GM23338 (cell line): ENCODE measurements at regions not wholly inside any gene's neighbourhood (a gene's known extent, or its start where the extent isn't known, plus 50 kb on each side); places are given as distances from the start of the nearest gene placed in this dataset.

ENCODE experiments used
- ATAC-seq: fragments of 200-7000 bp; cut with Tn5 transposase; 3 replicates; pipeline ENCODE4 v1.9.1; 2020
- DNase-seq: peaks from one replicate; pipeline ENCODE4 v3.0.0-alpha.2; 2015; ENCODE audit warnings: low spot score
- H2AFZ ChIP-seq: fragments of 200-600 bp; sonication (generic); 2 replicates; pipeline ENCODE4 v1.8.0; 2016; ENCODE audit warnings: antibody characterized with exemption, mild to moderate bottlenecking, moderate library complexity
- H3F3A ChIP-seq: fragments of 200-600 bp; sonication (generic); replicated peaks from 2 replicates; pipeline ENCODE4 v1.8.0; 2017; ENCODE audit warnings: antibody characterized with exemption, mixed run types, low read depth
- H3K27ac ChIP-seq: fragments of 200-600 bp; sonication (generic); 2 replicates; pipeline ENCODE4 v1.6.1; 2016; ENCODE audit warnings: low read depth
- H3K27me3 ChIP-seq: fragments of 200-600 bp; sonication (generic); 2 replicates; pipeline ENCODE4 v1.8.0; 2016; ENCODE audit warnings: mild to moderate bottlenecking, mixed run types, moderate library complexity; ENCODE audit not compliant: insufficient read depth
- H3K36me3 ChIP-seq: fragments of 200-600 bp; sonication (generic); 2 replicates; pipeline ENCODE4 v1.8.0; 2016; ENCODE audit warnings: mild to moderate bottlenecking; ENCODE audit not compliant: insufficient read depth
- H3K4me1 ChIP-seq: fragments of 200-600 bp; sonication (generic); 2 replicates; pipeline ENCODE4 v1.8.0; 2016; ENCODE audit warnings: mild to moderate bottlenecking, moderate library complexity; ENCODE audit not compliant: insufficient read depth
- H3K4me2 ChIP-seq: fragments of 200-600 bp; sonication (generic); 2 replicates; pipeline ENCODE4 v1.7.1; 2017; ENCODE audit warnings: mixed run types
- H3K4me3 ChIP-seq: fragments of 200-600 bp; sonication (generic); 2 replicates; pipeline ENCODE4 v1.6.1; 2016; ENCODE audit warnings: mixed run types
- H3K79me2 ChIP-seq: fragments of 200-600 bp; sonication (generic); replicated peaks from 2 replicates; pipeline ENCODE4 v1.8.0; 2017; ENCODE audit warnings: mild to moderate bottlenecking; ENCODE audit not compliant: insufficient read depth
- H3K9me2 ChIP-seq: fragments of 200-600 bp; sonication (generic); 2 replicates; pipeline ENCODE4 v1.8.0; 2017; ENCODE audit not compliant: insufficient read depth
- H4K20me1 ChIP-seq: fragments of 200-600 bp; sonication (generic); replicated peaks from 2 replicates; pipeline ENCODE4 v1.8.0; 2017; ENCODE audit warnings: mild to moderate bottlenecking; ENCODE audit not compliant: insufficient read depth
- H3K27ac Mint-ChIP-seq: 2 replicates; pipeline ENCODE4 v1.8.0; 2020; ENCODE audit warnings: inconsistent platforms, mild to moderate bottlenecking, moderate library complexity, mixed read lengths
- H3K27me3 Mint-ChIP-seq: 3 replicates; pipeline ENCODE4 v1.8.0; 2022; ENCODE audit warnings: low read depth, mild to moderate bottlenecking, moderate library complexity, mixed read lengths, inconsistent platforms; ENCODE audit not compliant: insufficient read depth, poor library complexity
- H3K36me3 Mint-ChIP-seq: 3 replicates; pipeline ENCODE4 v1.8.0; 2021; ENCODE audit warnings: low read depth, mild to moderate bottlenecking, inconsistent platforms, moderate library complexity, mixed read lengths
- H3K4me1 Mint-ChIP-seq: 3 replicates; pipeline ENCODE4 v1.8.0; 2020; ENCODE audit warnings: mild to moderate bottlenecking, inconsistent platforms, mixed read lengths
- H3K4me3 Mint-ChIP-seq: 3 replicates; pipeline ENCODE4 v1.8.0; 2021; ENCODE audit warnings: moderate library complexity, mild to moderate bottlenecking, inconsistent platforms, mixed read lengths
- H3K9me3 Mint-ChIP-seq: 3 replicates; pipeline ENCODE4 v1.8.0; 2020; ENCODE audit warnings: moderate library complexity, mild to moderate bottlenecking, inconsistent platforms, mixed read lengths
- CREB1 ChIP-seq: fragments of 250-450 bp; sonication (Bioruptor Pico); IDR thresholded peaks from 2 replicates; pipeline ENCODE4 v1.5.0; 2020; ENCODE audit warnings: low read depth, mild to moderate bottlenecking, moderate library complexity
- EZH2 ChIP-seq: fragments of 200-600 bp; sonication (generic); IDR thresholded peaks from one replicate; pipeline ENCODE4 v1.8.0; 2017; ENCODE audit warnings: antibody characterized with exemption, mild to moderate bottlenecking, low read depth; ENCODE audit not compliant: unreplicated experiment
- JUNB ChIP-seq: IDR thresholded peaks from one replicate; pipeline ENCODE4 v1.6.1; 2016; ENCODE audit warnings: antibody characterized with exemption; ENCODE audit not compliant: unreplicated experiment
- POLR2AphosphoS5 ChIP-seq: IDR thresholded peaks from 2 replicates; pipeline ENCODE4 v1.6.1; 2016; ENCODE audit warnings: antibody characterized with exemption, low read depth
- ZNF114 ChIP-seq: fragments of 250-450 bp; sonication (Bioruptor Pico); IDR thresholded peaks from 2 replicates; pipeline ENCODE4 v1.5.0; 2020; ENCODE audit warnings: mild to moderate bottlenecking, moderate library complexity
- TF ChIP-seq, protein P1 (sequence below): IDR thresholded peaks from 2 replicates; pipeline ENCODE4 v1.6.1; 2016; ENCODE audit warnings: antibody characterized with exemption
- TF ChIP-seq, protein P2 (sequence below): IDR thresholded peaks from one replicate; pipeline ENCODE4 v1.6.1; 2018; ENCODE audit warnings: antibody characterized with exemption; ENCODE audit not compliant: unreplicated experiment
- TF ChIP-seq, protein P3 (sequence below): fragments of 250-450 bp; sonication (Bioruptor Pico); IDR thresholded peaks from 2 replicates; pipeline ENCODE4 v1.5.0; 2020; ENCODE audit warnings: mild to moderate bottlenecking, moderate library complexity

DNA sequence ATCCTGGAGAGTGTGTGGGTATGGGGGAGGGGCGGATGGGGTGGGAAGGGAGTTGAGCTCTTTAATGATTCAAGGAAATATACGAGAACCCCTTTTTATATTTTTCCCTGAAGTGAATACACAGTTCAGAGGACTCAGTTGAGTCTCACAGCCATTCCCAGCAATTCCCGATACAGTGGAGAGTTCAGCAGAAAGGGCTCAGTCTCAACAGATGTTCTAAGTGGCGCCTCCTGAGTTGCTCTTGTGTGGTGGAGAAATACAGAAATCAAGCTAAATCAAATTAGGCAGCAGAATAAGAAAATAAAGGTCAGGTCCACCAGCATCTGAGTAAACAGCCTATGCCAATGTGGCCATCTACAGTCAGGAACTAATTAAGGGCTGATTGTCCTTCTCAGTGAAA lies 372.1 kb downstream of the NR2F2 start:
- peak overlapping the region; percentile 27 for H3K4me3 ChIP-seq
- H3K4me2 ChIP-seq, result peak overlapping the region; percentile 59
- TF ChIP-seq, protein P1, sequence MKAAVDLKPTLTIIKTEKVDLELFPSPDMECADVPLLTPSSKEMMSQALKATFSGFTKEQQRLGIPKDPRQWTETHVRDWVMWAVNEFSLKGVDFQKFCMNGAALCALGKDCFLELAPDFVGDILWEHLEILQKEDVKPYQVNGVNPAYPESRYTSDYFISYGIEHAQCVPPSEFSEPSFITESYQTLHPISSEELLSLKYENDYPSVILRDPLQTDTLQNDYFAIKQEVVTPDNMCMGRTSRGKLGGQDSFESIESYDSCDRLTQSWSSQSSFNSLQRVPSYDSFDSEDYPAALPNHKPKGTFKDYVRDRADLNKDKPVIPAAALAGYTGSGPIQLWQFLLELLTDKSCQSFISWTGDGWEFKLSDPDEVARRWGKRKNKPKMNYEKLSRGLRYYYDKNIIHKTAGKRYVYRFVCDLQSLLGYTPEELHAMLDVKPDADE, result no peak
- TF ChIP-seq, protein P2, sequence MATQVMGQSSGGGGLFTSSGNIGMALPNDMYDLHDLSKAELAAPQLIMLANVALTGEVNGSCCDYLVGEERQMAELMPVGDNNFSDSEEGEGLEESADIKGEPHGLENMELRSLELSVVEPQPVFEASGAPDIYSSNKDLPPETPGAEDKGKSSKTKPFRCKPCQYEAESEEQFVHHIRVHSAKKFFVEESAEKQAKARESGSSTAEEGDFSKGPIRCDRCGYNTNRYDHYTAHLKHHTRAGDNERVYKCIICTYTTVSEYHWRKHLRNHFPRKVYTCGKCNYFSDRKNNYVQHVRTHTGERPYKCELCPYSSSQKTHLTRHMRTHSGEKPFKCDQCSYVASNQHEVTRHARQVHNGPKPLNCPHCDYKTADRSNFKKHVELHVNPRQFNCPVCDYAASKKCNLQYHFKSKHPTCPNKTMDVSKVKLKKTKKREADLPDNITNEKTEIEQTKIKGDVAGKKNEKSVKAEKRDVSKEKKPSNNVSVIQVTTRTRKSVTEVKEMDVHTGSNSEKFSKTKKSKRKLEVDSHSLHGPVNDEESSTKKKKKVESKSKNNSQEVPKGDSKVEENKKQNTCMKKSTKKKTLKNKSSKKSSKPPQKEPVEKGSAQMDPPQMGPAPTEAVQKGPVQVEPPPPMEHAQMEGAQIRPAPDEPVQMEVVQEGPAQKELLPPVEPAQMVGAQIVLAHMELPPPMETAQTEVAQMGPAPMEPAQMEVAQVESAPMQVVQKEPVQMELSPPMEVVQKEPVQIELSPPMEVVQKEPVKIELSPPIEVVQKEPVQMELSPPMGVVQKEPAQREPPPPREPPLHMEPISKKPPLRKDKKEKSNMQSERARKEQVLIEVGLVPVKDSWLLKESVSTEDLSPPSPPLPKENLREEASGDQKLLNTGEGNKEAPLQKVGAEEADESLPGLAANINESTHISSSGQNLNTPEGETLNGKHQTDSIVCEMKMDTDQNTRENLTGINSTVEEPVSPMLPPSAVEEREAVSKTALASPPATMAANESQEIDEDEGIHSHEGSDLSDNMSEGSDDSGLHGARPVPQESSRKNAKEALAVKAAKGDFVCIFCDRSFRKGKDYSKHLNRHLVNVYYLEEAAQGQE, result no peak
- TF ChIP-seq JUNB (no peak), POLR2AphosphoS5 (no peak), ZNF114 (no peak), CREB1 (CRISPR knock-in tag) (no peak), EZH2 (no peak)
- TF ChIP-seq, protein P3, sequence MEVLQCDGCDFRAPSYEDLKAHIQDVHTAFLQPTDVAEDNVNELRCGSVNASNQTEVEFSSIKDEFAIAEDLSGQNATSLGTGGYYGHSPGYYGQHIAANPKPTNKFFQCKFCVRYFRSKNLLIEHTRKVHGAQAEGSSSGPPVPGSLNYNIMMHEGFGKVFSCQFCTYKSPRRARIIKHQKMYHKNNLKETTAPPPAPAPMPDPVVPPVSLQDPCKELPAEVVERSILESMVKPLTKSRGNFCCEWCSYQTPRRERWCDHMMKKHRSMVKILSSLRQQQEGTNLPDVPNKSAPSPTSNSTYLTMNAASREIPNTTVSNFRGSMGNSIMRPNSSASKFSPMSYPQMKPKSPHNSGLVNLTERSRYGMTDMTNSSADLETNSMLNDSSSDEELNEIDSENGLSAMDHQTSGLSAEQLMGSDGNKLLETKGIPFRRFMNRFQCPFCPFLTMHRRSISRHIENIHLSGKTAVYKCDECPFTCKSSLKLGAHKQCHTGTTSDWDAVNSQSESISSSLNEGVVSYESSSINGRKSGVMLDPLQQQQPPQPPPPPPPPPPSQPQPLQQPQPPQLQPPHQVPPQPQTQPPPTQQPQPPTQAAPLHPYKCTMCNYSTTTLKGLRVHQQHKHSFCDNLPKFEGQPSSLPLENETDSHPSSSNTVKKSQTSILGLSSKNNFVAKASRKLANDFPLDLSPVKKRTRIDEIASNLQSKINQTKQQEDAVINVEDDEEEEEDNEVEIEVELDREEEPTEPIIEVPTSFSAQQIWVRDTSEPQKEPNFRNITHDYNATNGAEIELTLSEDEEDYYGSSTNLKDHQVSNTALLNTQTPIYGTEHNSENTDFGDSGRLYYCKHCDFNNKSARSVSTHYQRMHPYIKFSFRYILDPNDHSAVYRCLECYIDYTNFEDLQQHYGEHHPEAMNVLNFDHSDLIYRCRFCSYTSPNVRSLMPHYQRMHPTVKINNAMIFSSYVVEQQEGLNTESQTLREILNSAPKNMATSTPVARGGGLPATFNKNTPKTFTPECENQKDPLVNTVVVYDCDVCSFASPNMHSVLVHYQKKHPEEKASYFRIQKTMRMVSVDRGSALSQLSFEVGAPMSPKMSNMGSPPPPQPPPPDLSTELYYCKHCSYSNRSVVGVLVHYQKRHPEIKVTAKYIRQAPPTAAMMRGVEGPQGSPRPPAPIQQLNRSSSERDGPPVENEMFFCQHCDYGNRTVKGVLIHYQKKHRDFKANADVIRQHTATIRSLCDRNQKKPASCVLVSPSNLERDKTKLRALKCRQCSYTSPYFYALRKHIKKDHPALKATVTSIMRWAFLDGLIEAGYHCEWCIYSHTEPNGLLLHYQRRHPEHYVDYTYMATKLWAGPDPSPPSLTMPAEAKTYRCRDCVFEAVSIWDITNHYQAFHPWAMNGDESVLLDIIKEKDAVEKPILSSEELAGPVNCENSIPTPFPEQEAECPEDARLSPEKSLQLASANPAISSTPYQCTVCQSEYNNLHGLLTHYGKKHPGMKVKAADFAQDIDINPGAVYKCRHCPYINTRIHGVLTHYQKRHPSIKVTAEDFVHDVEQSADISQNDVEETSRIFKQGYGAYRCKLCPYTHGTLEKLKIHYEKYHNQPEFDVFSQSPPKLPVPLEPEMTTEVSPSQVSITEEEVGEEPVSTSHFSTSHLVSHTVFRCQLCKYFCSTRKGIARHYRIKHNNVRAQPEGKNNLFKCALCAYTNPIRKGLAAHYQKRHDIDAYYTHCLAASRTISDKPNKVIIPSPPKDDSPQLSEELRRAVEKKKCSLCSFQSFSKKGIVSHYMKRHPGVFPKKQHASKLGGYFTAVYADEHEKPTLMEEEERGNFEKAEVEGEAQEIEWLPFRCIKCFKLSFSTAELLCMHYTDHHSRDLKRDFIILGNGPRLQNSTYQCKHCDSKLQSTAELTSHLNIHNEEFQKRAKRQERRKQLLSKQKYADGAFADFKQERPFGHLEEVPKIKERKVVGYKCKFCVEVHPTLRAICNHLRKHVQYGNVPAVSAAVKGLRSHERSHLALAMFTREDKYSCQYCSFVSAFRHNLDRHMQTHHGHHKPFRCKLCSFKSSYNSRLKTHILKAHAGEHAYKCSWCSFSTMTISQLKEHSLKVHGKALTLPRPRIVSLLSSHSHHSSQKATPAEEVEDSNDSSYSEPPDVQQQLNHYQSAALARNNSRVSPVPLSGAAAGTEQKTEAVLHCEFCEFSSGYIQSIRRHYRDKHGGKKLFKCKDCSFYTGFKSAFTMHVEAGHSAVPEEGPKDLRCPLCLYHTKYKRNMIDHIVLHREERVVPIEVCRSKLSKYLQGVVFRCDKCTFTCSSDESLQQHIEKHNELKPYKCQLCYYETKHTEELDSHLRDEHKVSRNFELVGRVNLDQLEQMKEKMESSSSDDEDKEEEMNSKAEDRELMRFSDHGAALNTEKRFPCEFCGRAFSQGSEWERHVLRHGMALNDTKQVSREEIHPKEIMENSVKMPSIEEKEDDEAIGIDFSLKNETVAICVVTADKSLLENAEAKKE (CRISPR knock-in tag), result no peak
- no peaks in the 10 kb centered on the region for H3K27me3 ChIP-seq
- H3F3A ChIP-seq, result no peaks in the 10 kb centered on the region; the same call in 1 of the 2 replicates
- peak overlapping the region; percentile 43 for H3K27ac ChIP-seq
- peak; percentile 18 for ATAC-seq
- Mint-ChIP-seq H3K27me3 (peaks cover 8% of the 10 kb centered on the region), H3K36me3 (no peaks in the 10 kb centered on the region), H3K9me3 (no peaks in the 10 kb centered on the region), H3K4me3 (peak overlapping the region; percentile 41; the same call in 2 of the 3 replicates), H3K27ac (no peak overlapping the region), H3K4me1 (peaks cover 67% of the 10 kb centered on the region)
- H2AFZ ChIP-seq, result no peak overlapping the region
- DNase-seq, result no peak
- H3K79me2 ChIP-seq, result no peaks in the 10 kb centered on the region
- no peaks in the 10 kb centered on the region for H3K36me3 ChIP-seq
- no peaks in the 10 kb centered on the region for H4K20me1 ChIP-seq
- H3K9me2 ChIP-seq, result no peaks in the 10 kb centered on the region
- H3K4me1 ChIP-seq, result peaks cover 76% of the 10 kb centered on the region
